ENCODE measurements at regions not wholly inside any gene's neighbourhood (a gene's known extent, or its start where the extent isn't known, plus 50 kb on each side); places are given as distances from the start of the nearest gene placed in this dataset.
"Not testable (repeated sequence)": the region's sequence is repeated elsewhere in the genome, so short reads cannot be mapped to it uniquely, and the experiment has no call there.

GRCh38 chr12:7581625-7582024 is 78.0 kb upstream of the CD163 start:
- no peak for TF ChIP-seq CTCF (IDR thresholded peaks at IDR 0.05)
- TF ChIP-seq POLR2A (IDR thresholded peaks at IDR 0.05): no peak
- H3K27ac ChIP-seq: no peak overlapping the region
- no peak for ATAC-seq
- no peaks in the 10 kb centered on the region for H3K36me3 ChIP-seq
- H3K27me3 ChIP-seq: no peaks in the 10 kb centered on the region
- no peaks in the 10 kb centered on the region for H3K4me1 ChIP-seq
- intact Hi-C loops (cut with DNase I): no loop called here
- DNase-seq: no peak
- peaks cover 0 to 2% (median 0%) of the 10 kb centered on the region in 4 donors for H3K9me3 ChIP-seq
- no peak overlapping the region for H3K4me3 ChIP-seq

- Histone ChIP-seq H3K9me3 (peaks cover 0 to 2% (median 0%) of the 10 kb centered on the region in 4 donors), H3K27me3 (no peaks in the 10 kb centered on the region), H3K4me1 (no peaks in the 10 kb centered on the region), H3K4me3 (no peak overlapping the region), H3K36me3 (no peaks in the 10 kb centered on the region), H3K27ac (no peak overlapping the region)
- WGBS (ENCODE audit: insufficient coverage, low coverage, low lambda C conversion rate, missing lambda C conversion rate): 0% methylated on average over 2 of the region's 2 CpGs
- intact Hi-C loops (cut with DNase I): no loop called here
- ATAC-seq: peak; percentile 43 to 60 (median 56)
- no peak for TF ChIP-seq POLR2A (IDR thresholded peaks at IDR 0.05)
- no peak for TF ChIP-seq CTCF (IDR thresholded peaks at IDR 0.05)
- DNase-seq: no peak
These were observed 77.5 kb upstream of the CD163 start for GRCh38 chr12:7581046-7581445.

- H3K27ac ChIP-seq: no peak overlapping the region
- peak; percentile 62 to 76 (median 70) for ATAC-seq
- H3K9me3 ChIP-seq: peaks cover 0 to 3% (median 0%) of the 10 kb centered on the region in 4 donors
- H3K4me3 ChIP-seq: no peak overlapping the region
- TF ChIP-seq POLR2A (IDR thresholded peaks at IDR 0.05) (peak; percentile 29), CTCF (IDR thresholded peaks at IDR 0.05) (no peak)
- no peaks in the 10 kb centered on the region for H3K27me3 ChIP-seq
- no peaks in the 10 kb centered on the region for H3K36me3 ChIP-seq
- H3K4me1 ChIP-seq: no peaks in the 10 kb centered on the region
- no peak for DNase-seq
- 31% methylated on average over 1 of the region's 1 CpG for WGBS (ENCODE audit: insufficient coverage, low coverage, low lambda C conversion rate, missing lambda C conversion rate)
- intact Hi-C loops (cut with DNase I): no loop called here
These were observed 67.7 kb upstream of the CD163 start for GRCh38 chr12:7571257-7571656.

- ATAC-seq (peak in 1 of 4 donors; percentile 33), DNase-seq (no peak)
- WGBS (ENCODE audit: insufficient coverage, low coverage, low lambda C conversion rate, missing lambda C conversion rate): 55% methylated on average over 3 of the region's 3 CpGs
- H3K4me3 ChIP-seq: no peak overlapping the region
- intact Hi-C loops (cut with DNase I): no loop called here
- no peak overlapping the region for H3K27ac ChIP-seq
- peaks cover 0 to 2% (median 0%) of the 10 kb centered on the region in 4 donors for H3K9me3 ChIP-seq
- H3K36me3 ChIP-seq: no peaks in the 10 kb centered on the region
- TF ChIP-seq CTCF (IDR thresholded peaks at IDR 0.05) (no peak), POLR2A (IDR thresholded peaks at IDR 0.05) (peak; percentile 27)
- H3K4me1 ChIP-seq: no peaks in the 10 kb centered on the region
- no peaks in the 10 kb centered on the region for H3K27me3 ChIP-seq
These were observed 53.6 kb upstream of the CD163 start for GRCh38 chr12:7557227-7557626.

- peak; percentile 59 to 82 (median 75) for ATAC-seq
These were observed 52.2 kb upstream of the CD163 start for GRCh38 chr12:7555752-7556151.

GRCh38 chr12:7554831-7555230 is 51.3 kb upstream of the CD163 start:
- ATAC-seq; H3K36me3 ChIP-seq; intact Hi-C loops (cut with DNase I); H3K4me3 ChIP-seq; H3K9me3 ChIP-seq; H3K4me1 ChIP-seq; DNase-seq; H3K27me3 ChIP-seq: not testable (repeated sequence)
- peak overlapping the region in 1 of 3 donors; percentile 43 for H3K27ac ChIP-seq
- WGBS (ENCODE audit: insufficient coverage, low coverage, low lambda C conversion rate, missing lambda C conversion rate): 72% methylated on average over 4 of the region's 6 CpGs

More at GRCh38 chr12:7555752-7556151, 52.2 kb upstream of the CD163 start:
- DNase-seq: no peak
- Histone ChIP-seq H3K36me3 (no peaks in the 10 kb centered on the region), H3K27me3 (no peaks in the 10 kb centered on the region), H3K4me1 (no peaks in the 10 kb centered on the region), H3K4me3 (no peak overlapping the region), H3K9me3 (peaks cover 0 to 2% (median 0%) of the 10 kb centered on the region in 4 donors), H3K27ac (peak overlapping the region in 2 of 3 donors; percentile 19 to 43)
- TF ChIP-seq POLR2A (IDR thresholded peaks at IDR 0.05) (peak; percentile 28), CTCF (IDR thresholded peaks at IDR 0.05) (no peak)
- intact Hi-C loops (cut with DNase I): no loop called here
- WGBS (ENCODE audit: insufficient coverage, low coverage, low lambda C conversion rate, missing lambda C conversion rate): 31% methylated on average over 3 of the region's 3 CpGs

Measured in right lobe of liver (tissue), 6 donors.